Fibroblast of lung (primary cell): ENCODE measurements at regions not wholly inside any gene's neighbourhood (a gene's known extent, or its start where the extent isn't known, plus 50 kb on each side); places are given as distances from the start of the nearest gene placed in this dataset.

Source experiments
- DNase-seq, 2 donors: peaks; one replicate each; pipeline versions ENCODE4 v3.0.0 to v3.0.0-alpha.2; 2010; ENCODE audit warnings: low read depth in 2 of 2
- H2AFZ ChIP-seq: 2 replicates; pipeline ENCODE4 v1.5.1; 2012; ENCODE audit warnings: low read length, control low read depth, inconsistent platforms
- H3K27ac ChIP-seq: 2 replicates; pipeline ENCODE4 v1.5.1; 2011; ENCODE audit warnings: low read length, control low read depth; ENCODE audit not compliant: insufficient read depth
- H3K27me3 ChIP-seq: 2 replicates; pipeline ENCODE4 v1.5.1; 2011; ENCODE audit warnings: mild to moderate bottlenecking, low read length; ENCODE audit not compliant: control insufficient read depth, insufficient read depth
- H3K36me3 ChIP-seq: 2 replicates; pipeline ENCODE4 v1.5.1; 2011; ENCODE audit warnings: low read length; ENCODE audit not compliant: control insufficient read depth, insufficient read depth
- H3K4me1 ChIP-seq: 2 replicates; pipeline ENCODE4 v1.5.1; 2011; ENCODE audit warnings: low read length; ENCODE audit not compliant: control insufficient read depth, insufficient read depth; ENCODE audit errors: extremely low read depth
- H3K4me2 ChIP-seq: 2 replicates; pipeline ENCODE4 v1.5.1; 2011; ENCODE audit warnings: low read length, control low read depth; ENCODE audit not compliant: insufficient read depth; ENCODE audit errors: extremely low read depth
- H3K4me3 ChIP-seq, 4 experiments: fragments of 200-600 bp in 1 of 4; sonication (generic) in 1 of 4; replicated peaks in 1 of 4; 2 replicates each; pipeline ENCODE4 v1.5.1; 2011 to 2016; ENCODE audit warnings: low read length in 4 of 4, low read depth in 3 of 4, mild to moderate bottlenecking in 3 of 4, control low read depth in 2 of 4, inconsistent platforms in 1 of 4, mixed read lengths in 1 of 4; ENCODE audit not compliant: insufficient read depth in 1 of 4; ENCODE audit errors: control extremely low read depth in 1 of 4
- H3K79me2 ChIP-seq: 2 replicates; pipeline ENCODE4 v1.5.1; 2012; ENCODE audit warnings: mild to moderate bottlenecking, low read length, inconsistent platforms; ENCODE audit not compliant: control insufficient read depth, insufficient read depth
- H3K9ac ChIP-seq: 2 replicates; pipeline ENCODE4 v1.5.1; 2011; ENCODE audit warnings: mild to moderate bottlenecking, low read length, control low read depth; ENCODE audit not compliant: insufficient read depth
- H3K9me3 ChIP-seq: 2 replicates; pipeline ENCODE4 v1.5.1; 2012; ENCODE audit warnings: low read depth, low read length; ENCODE audit not compliant: control insufficient read depth, insufficient read depth
- H4K20me1 ChIP-seq: 2 replicates; pipeline ENCODE4 v1.5.1; 2011; ENCODE audit warnings: low read length; ENCODE audit not compliant: control insufficient read depth, insufficient read depth; ENCODE audit errors: extremely low read depth
- CTCF ChIP-seq, 2 donors: IDR thresholded peaks in 1 of 2; conservative IDR thresholded peaks in 1 of 2; 1 replicate in 1 of 2; 2 replicates in 1 of 2; pipeline ENCODE4 v1.5.1; 2011 to 2012; ENCODE audit warnings: low read length in 2 of 2, control low read depth in 1 of 2, inconsistent platforms in 1 of 2, low read depth in 1 of 2, mild to moderate bottlenecking in 1 of 2
- EZH2 ChIP-seq: IDR thresholded peaks from 2 replicates; pipeline ENCODE4 v1.5.1; 2012; ENCODE audit warnings: low read length, control low read depth, mild to moderate bottlenecking; ENCODE audit errors: missing control alignments

GRCh38 chr2:198811198-198811597, 646.5 kb downstream of the SATB2 start:
- Histone ChIP-seq H3K27ac (no peak overlapping the region), H3K27me3 (no peaks in the 10 kb centered on the region), H3K4me2 (no peak overlapping the region), H3K36me3 (no peaks in the 10 kb centered on the region), H3K4me3 (no peak overlapping the region), H3K9ac (no peak overlapping the region), H3K9me3 (no peaks in the 10 kb centered on the region), H4K20me1 (no peaks in the 10 kb centered on the region), H2AFZ (no peak overlapping the region), H3K79me2 (no peaks in the 10 kb centered on the region), H3K4me1 (no peaks in the 10 kb centered on the region)
- TF ChIP-seq EZH2: no peak
- no peak for TF ChIP-seq CTCF (conservative IDR thresholded peaks at IDR 0.05 in 1 of 2, IDR thresholded peaks at IDR 0.05 in 1 of 2; ENCODE audit: low read depth in 1 of 2, low read length in 2 of 2)
- DNase-seq: no peak

GRCh38 chr2:198809976-198810375, 647.8 kb downstream of the SATB2 start:
- DNase-seq: no peak
- Histone ChIP-seq H3K27ac (no peak overlapping the region), H3K9ac (no peak overlapping the region), H3K4me2 (no peak overlapping the region), H3K36me3 (no peaks in the 10 kb centered on the region), H3K4me3 (no peak overlapping the region), H2AFZ (no peak overlapping the region), H3K9me3 (no peaks in the 10 kb centered on the region), H3K27me3 (no peaks in the 10 kb centered on the region), H3K79me2 (no peaks in the 10 kb centered on the region), H4K20me1 (no peaks in the 10 kb centered on the region), H3K4me1 (no peaks in the 10 kb centered on the region)
- TF ChIP-seq CTCF (conservative IDR thresholded peaks at IDR 0.05 in 1 of 2, IDR thresholded peaks at IDR 0.05 in 1 of 2; ENCODE audit: low read depth in 1 of 2, low read length in 2 of 2) (no peak), EZH2 (no peak)

GRCh38 chr2:198807131-198807530, 650.6 kb downstream of the SATB2 start:
- H4K20me1 ChIP-seq: no peaks in the 10 kb centered on the region
- peak; percentile 6 to 80 for DNase-seq
- H3K4me2 ChIP-seq: no peak overlapping the region
- no peaks in the 10 kb centered on the region for H3K9me3 ChIP-seq
- H3K4me3 ChIP-seq: no peak overlapping the region
- no peaks in the 10 kb centered on the region for H3K36me3 ChIP-seq
- no peaks in the 10 kb centered on the region for H3K27me3 ChIP-seq
- H3K27ac ChIP-seq: no peak overlapping the region
- H3K9ac ChIP-seq: no peak overlapping the region
- H2AFZ ChIP-seq: no peak overlapping the region
- no peaks in the 10 kb centered on the region for H3K79me2 ChIP-seq
- TF ChIP-seq EZH2 (no peak), CTCF (conservative IDR thresholded peaks at IDR 0.05 in 1 of 2, IDR thresholded peaks at IDR 0.05 in 1 of 2; ENCODE audit: low read depth in 1 of 2, low read length in 2 of 2) (no peak)
- H3K4me1 ChIP-seq: no peaks in the 10 kb centered on the region
